CD14-positive monocyte (primary cell): ENCODE measurements at regions not wholly inside any gene's neighbourhood (a gene's known extent, or its start where the extent isn't known, plus 50 kb on each side); places are given as distances from the start of the nearest gene placed in this dataset.

Experiments
- DNase-seq, 3 donors: peaks; one replicate each; pipeline ENCODE4 v3.0.0-alpha.2; 2011 to 2022
- H2AFZ ChIP-seq: 2 replicates; pipeline ENCODE4 v1.6.0; 2012; ENCODE audit warnings: mild to moderate bottlenecking, low read depth, low read length, inconsistent platforms; ENCODE audit not compliant: insufficient read depth, poor library complexity, severe bottlenecking
- H3K27ac ChIP-seq, 2 donors: 1 replicate in 1 of 2; 2 replicates in 1 of 2; pipeline ENCODE4 v1.5.1; 2012 to 2013; ENCODE audit warnings: low read length in 2 of 2, control low read depth in 1 of 2, inconsistent platforms in 1 of 2, low read depth in 1 of 2, mild to moderate bottlenecking in 1 of 2
- H3K27me3 ChIP-seq, 2 donors: one replicate each; pipeline versions ENCODE4 v1.6.0 to v1.6.1; 2011 to 2013; ENCODE audit warnings: low read length in 2 of 2; ENCODE audit not compliant: control insufficient read depth in 2 of 2, insufficient read depth in 2 of 2
- H3K36me3 ChIP-seq, 2 donors: replicated peaks in 1 of 2; 1 replicate in 1 of 2; 2 replicates in 1 of 2; pipeline versions ENCODE4 v1.5.1 to v1.6.1; 2012 to 2013; ENCODE audit warnings: low read length in 2 of 2, control low read depth in 1 of 2, inconsistent platforms in 1 of 2, mild to moderate bottlenecking in 1 of 2; ENCODE audit not compliant: insufficient read depth in 2 of 2, control insufficient read depth in 1 of 2
- H3K4me1 ChIP-seq, 2 donors: 1 replicate in 1 of 2; 2 replicates in 1 of 2; pipeline versions ENCODE4 v1.5.1 to v1.6.1; 2012 to 2013; ENCODE audit warnings: low read length in 2 of 2, control low read depth in 1 of 2, inconsistent platforms in 1 of 2, mild to moderate bottlenecking in 1 of 2, moderate library complexity in 1 of 2; ENCODE audit not compliant: insufficient read depth in 2 of 2, control insufficient read depth in 1 of 2
- H3K4me2 ChIP-seq: replicated peaks from 2 replicates; pipeline ENCODE3; 2012; ENCODE audit warnings: low read length, moderate library complexity, mild to moderate bottlenecking; ENCODE audit not compliant: poor library complexity, severe bottlenecking; ENCODE audit errors: extremely low read depth
- H3K4me3 ChIP-seq, 3 experiments: fragments of 200-600 bp in 1 of 3; sonication (generic) in 1 of 3; replicated peaks in 1 of 3; 1 replicate in 2 of 3; 2 replicates in 1 of 3; pipeline ENCODE4 v1.5.1; 2011 to 2013; ENCODE audit warnings: low read length in 3 of 3, mild to moderate bottlenecking in 3 of 3, control low read depth in 2 of 3, low read depth in 2 of 3, inconsistent platforms in 1 of 3, moderate library complexity in 1 of 3
- H3K79me2 ChIP-seq: 2 replicates; pipeline ENCODE4 v1.6.0; 2012; ENCODE audit warnings: mild to moderate bottlenecking, control low read depth, inconsistent platforms, low read length, moderate library complexity; ENCODE audit not compliant: insufficient read depth
- H3K9ac ChIP-seq: 2 replicates; pipeline ENCODE4 v1.6.0; 2017; ENCODE audit warnings: low read length, mild to moderate bottlenecking; ENCODE audit not compliant: insufficient read depth, poor library complexity, severe bottlenecking
- H3K9me3 ChIP-seq, 2 donors: replicated peaks in 1 of 2; 1 replicate in 1 of 2; 2 replicates in 1 of 2; pipeline versions ENCODE4 v1.5.1 to v1.6.1; 2012 to 2013; ENCODE audit warnings: low read length in 2 of 2, control low read depth in 1 of 2; ENCODE audit not compliant: control insufficient read depth in 1 of 2, insufficient read depth in 1 of 2
- H4K20me1 ChIP-seq: 2 replicates; pipeline ENCODE4 v1.6.0; 2012; ENCODE audit warnings: mild to moderate bottlenecking, low read length, control low read depth, moderate library complexity; ENCODE audit not compliant: insufficient read depth
- H3K27ac Mint-ChIP-seq, 7 donors: one replicate each; pipeline ENCODE4 v1.8.0; 2020; ENCODE audit warnings: mild to moderate bottlenecking in 7 of 7, mixed read lengths in 7 of 7, moderate library complexity in 6 of 7, inconsistent platforms in 2 of 7
- H3K27me3 Mint-ChIP-seq, 3 donors: one replicate each; pipeline ENCODE4 v1.8.0; 2021 to 2022; ENCODE audit warnings: low read depth in 3 of 3, mild to moderate bottlenecking in 3 of 3, mixed read lengths in 3 of 3, moderate library complexity in 3 of 3, inconsistent platforms in 1 of 3
- H3K36me3 Mint-ChIP-seq, 2 donors: one replicate each; pipeline ENCODE4 v1.8.0; 2020; ENCODE audit warnings: mixed read lengths in 2 of 2, inconsistent platforms in 1 of 2, mild to moderate bottlenecking in 1 of 2
- H3K4me1 Mint-ChIP-seq: one replicate; pipeline ENCODE4 v1.8.0; 2020; ENCODE audit warnings: mild to moderate bottlenecking, mixed read lengths
- H3K4me3 Mint-ChIP-seq, 2 donors: one replicate each; pipeline ENCODE4 v1.8.0; 2020; ENCODE audit warnings: mild to moderate bottlenecking in 2 of 2, mixed read lengths in 2 of 2, moderate library complexity in 1 of 2
- H3K9me3 Mint-ChIP-seq, 7 donors: one replicate each; pipeline ENCODE4 v1.8.0; 2020 to 2022; ENCODE audit warnings: mixed read lengths in 7 of 7, mild to moderate bottlenecking in 6 of 7, moderate library complexity in 6 of 7, inconsistent platforms in 2 of 7
- CTCF ChIP-seq: fragments of 200-600 bp; IDR thresholded peaks from one replicate; pipeline ENCODE4 v1.8.0; 2022; ENCODE audit warnings: antibody characterized with exemption, mild to moderate bottlenecking
- WGBS: methylation state at CpG from one replicate; pipeline ENCODE4 v1.1.5; 2013; ENCODE audit warnings: missing lambda C conversion rate; ENCODE audit not compliant: insufficient coverage; 5-methylcytosine and 5-hydroxymethylcytosine counted together
- intact Hi-C, 2 donors: fragments of 100-400 bp; cut with micrococcal nuclease; formaldehyde crosslinking; loops; one replicate each; pipeline versions ENCODE4 v1.15.0 to v1.15.1; 2023

- Histone ChIP-seq H3K27me3 (no peaks in the 10 kb centered on the region), H3K4me2 (no peak overlapping the region), H3K4me3 (no peak overlapping the region), H3K79me2 (no peaks in the 10 kb centered on the region), H3K27ac (no peak overlapping the region), H4K20me1 (no peaks in the 10 kb centered on the region), H3K9me3 (peaks cover 3 to 9% of the 10 kb centered on the region in 2 donors), H3K9ac (no peak overlapping the region), H2AFZ (no peak overlapping the region), H3K36me3 (no peaks in the 10 kb centered on the region), H3K4me1 (no peaks in the 10 kb centered on the region)
- Mint-ChIP-seq H3K4me1 (no peaks in the 10 kb centered on the region), H3K9me3 (peaks cover 0 to 13% (median 4%) of the 10 kb centered on the region in 7 donors), H3K36me3 (no peaks in the 10 kb centered on the region), H3K4me3 (no peak overlapping the region), H3K27ac (no peak overlapping the region), H3K27me3 (no peaks in the 10 kb centered on the region)
- no peak for TF ChIP-seq CTCF
- intact Hi-C loops: no loop called here
- no peak for DNase-seq
These were observed 295.8 kb downstream of the DMRTA1 start for GRCh38 chr9:22742401-22742800.

- no peaks in the 10 kb centered on the region for H3K4me1 ChIP-seq
- H3K9me3 ChIP-seq: no peaks in the 10 kb centered on the region
- H3K27ac Mint-ChIP-seq: no peak overlapping the region
- no peak overlapping the region for H2AFZ ChIP-seq
- intact Hi-C loops: no loop called here
- H3K4me3 Mint-ChIP-seq: no peak overlapping the region
- no peak overlapping the region for H3K4me3 ChIP-seq
- H3K36me3 Mint-ChIP-seq: no peaks in the 10 kb centered on the region
- no peaks in the 10 kb centered on the region for H3K36me3 ChIP-seq
- DNase-seq: no peak
- no peaks in the 10 kb centered on the region for H3K27me3 Mint-ChIP-seq
- H3K4me1 Mint-ChIP-seq: no peaks in the 10 kb centered on the region
- no peak overlapping the region for H3K27ac ChIP-seq
- H3K4me2 ChIP-seq: no peak overlapping the region
- H3K9ac ChIP-seq: no peak overlapping the region
- WGBS: no CpG with 5 or more reads among the region's 3 CpGs
- no peak for TF ChIP-seq CTCF
- H3K9me3 Mint-ChIP-seq: peaks cover 0 to 4% (median 0%) of the 10 kb centered on the region in 7 donors
- no peaks in the 10 kb centered on the region for H3K79me2 ChIP-seq
- H3K27me3 ChIP-seq: no peaks in the 10 kb centered on the region
- no peaks in the 10 kb centered on the region for H4K20me1 ChIP-seq
These were observed 327.0 kb downstream of the DMRTA1 start for GRCh38 chr9:22773501-22774220.
